ENCODE measurements at regions not wholly inside any gene's neighbourhood (a gene's known extent, or its start where the extent isn't known, plus 50 kb on each side); places are given as distances from the start of the nearest gene placed in this dataset.

DNA sequence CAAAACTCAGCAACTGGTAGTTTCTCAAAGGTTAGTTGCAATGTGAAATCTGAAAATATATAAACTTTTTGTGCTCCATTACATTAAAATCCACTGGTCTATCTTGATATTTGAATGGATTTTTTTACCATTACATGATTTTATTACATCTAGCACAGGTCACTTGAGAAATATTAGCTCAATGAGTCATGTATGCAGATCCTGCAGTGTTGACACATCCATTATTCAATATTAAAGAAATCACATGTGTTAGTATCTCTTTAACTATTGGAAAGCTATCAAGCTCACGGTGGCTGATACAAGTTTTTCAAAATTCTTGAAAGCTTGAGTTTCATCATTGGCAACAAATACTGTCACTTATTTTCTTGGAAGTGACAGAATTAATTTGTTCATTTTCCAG, 373.9 kb upstream of the TSHZ3 start:
- H3K27ac ChIP-seq: no peak overlapping the region

DNA sequence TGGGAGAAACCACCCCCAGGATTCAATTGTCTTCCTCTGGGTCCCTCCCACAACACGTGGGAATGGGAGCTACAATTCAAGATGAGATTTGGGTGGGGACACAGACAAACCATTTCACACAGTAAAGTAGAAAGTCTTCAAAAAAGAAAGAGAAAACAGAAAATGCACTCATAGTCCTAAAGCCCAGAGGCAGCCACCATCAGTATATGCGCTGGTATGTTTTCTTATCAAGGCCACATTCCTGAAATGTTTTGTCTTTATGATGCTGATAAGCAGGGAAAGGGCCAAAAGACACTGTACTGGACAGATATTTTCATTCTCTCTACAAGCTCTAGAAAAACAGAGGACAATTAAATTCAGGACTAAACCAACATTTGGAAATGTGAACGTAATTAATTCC, 375.8 kb upstream of the TSHZ3 start:
- H3K27ac ChIP-seq: no peak overlapping the region
- TF ChIP-seq CTCF (conservative IDR thresholded peaks at IDR 0.05): no peak

More for the DNA sequence above, 373.9 kb upstream of the TSHZ3 start:
- no peak for TF ChIP-seq CTCF (conservative IDR thresholded peaks at IDR 0.05)

DNA sequence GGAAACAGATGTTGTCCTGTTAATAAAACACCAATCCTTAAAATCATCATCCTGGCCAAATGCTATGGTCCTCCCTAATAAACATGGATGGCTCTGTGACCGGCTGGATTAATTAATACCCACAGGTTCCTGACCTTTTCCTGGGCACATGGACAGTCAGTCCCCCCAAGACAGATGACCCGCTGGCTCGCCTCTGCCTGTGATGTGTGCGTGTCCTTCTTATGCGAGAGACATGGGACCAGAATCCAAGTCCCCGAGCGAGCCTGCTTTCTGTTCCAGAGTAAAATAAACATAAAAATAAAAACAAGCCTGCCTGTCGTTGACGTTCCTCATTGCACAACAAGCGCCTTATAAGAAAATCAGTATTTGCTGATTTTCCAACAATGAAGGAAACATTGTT, 378.3 kb upstream of the TSHZ3 start:
- no peak for TF ChIP-seq CTCF (conservative IDR thresholded peaks at IDR 0.05)
- no peak overlapping the region for H3K27ac ChIP-seq

DNA sequence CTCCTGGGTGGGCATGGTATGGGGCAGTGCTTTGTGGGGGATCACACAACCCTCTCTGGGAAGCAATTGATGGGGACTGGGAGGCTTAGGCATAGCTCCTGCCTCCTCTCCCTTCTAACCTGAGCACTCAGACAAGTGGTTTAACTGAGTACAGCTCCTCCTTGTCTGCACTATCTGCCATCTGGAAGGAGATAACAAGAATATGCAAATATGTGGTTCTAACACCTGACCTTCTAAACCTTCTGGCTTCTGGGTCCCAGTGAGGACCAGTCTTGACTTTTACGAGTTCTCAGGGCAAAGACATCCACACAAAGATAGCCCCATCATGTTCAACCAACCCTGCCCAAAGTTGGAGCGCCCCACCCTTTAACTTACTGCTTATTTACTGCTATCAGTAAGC, 381.0 kb upstream of the TSHZ3 start:
- H3K27ac ChIP-seq: no peak overlapping the region
- TF ChIP-seq CTCF (conservative IDR thresholded peaks at IDR 0.05): no peak

DNA sequence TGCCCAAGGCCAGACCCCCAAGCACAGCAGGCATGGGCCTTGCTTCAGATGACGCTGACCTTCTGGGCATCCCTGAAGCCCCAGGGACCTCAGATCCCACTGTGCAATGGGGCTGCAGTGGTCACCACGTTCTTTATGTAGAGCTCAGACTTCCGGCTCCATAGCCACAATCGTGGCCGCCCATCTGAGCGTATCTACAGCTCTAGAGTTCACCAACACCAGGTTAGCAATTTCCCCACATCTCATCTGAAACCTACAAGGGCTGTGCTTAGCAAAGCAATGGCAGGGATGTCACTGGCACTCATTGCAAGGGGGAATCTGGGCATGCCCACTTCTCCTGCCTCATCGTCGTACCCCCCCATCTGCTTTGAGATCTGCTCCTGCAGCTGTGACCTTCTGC, 384.4 kb upstream of the TSHZ3 start:
- no peak for TF ChIP-seq CTCF (conservative IDR thresholded peaks at IDR 0.05)
- no peak overlapping the region for H3K27ac ChIP-seq

- no peak overlapping the region for H3K27ac ChIP-seq
Measured at GRCh38 chr19:31742249-31742648, 393.0 kb upstream of the TSHZ3 start.

DNA sequence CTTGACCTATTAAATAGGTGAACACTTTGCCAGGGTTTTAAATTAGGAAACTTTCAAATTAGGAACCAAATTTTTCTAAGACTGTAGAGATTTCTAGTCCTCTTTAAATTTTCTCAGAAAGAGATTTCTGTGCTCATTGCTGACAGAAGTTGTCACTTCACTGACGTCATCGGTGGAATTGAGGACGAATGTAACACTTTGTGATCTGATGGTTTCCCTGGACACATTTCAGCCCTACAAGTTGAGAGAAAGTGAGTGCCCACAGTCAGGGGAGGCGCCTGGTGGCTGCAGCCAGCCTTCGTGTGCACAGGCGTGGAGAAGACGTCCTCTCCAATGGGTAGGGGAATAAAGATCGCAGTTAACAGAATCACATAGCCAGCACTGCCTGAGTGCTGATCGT, 396.5 kb upstream of the TSHZ3 start:
- no peak overlapping the region for H3K27ac ChIP-seq
- TF ChIP-seq CTCF (conservative IDR thresholded peaks at IDR 0.05): 0 out of 2 replicates have a peak, but pooled peaks have one; percentile 7

More at GRCh38 chr19:31742249-31742648, 393.0 kb upstream of the TSHZ3 start:
- TF ChIP-seq CTCF (conservative IDR thresholded peaks at IDR 0.05): no peak

- peak; percentile 21; the same call in 1 of the 2 replicates for TF ChIP-seq CTCF (conservative IDR thresholded peaks at IDR 0.05)
- H3K27ac ChIP-seq: no peak overlapping the region
Measured at GRCh38 chr19:31749231-31749630, 400.0 kb upstream of the TSHZ3 start.
